ENCODE measurements at regions not wholly inside any gene's neighbourhood (a gene's known extent, or its start where the extent isn't known, plus 50 kb on each side); places are given as distances from the start of the nearest gene placed in this dataset.

- TF ChIP-seq CTCF (IDR thresholded peaks at IDR 0.05; ENCODE audit: low read depth, low read length, poor library complexity, severe bottlenecking) (no peak), EZH2phosphoT487 (IDR thresholded peaks at IDR 0.05; ENCODE audit: borderline replicate concordance, low read length) (no peak)
These were observed 512.9 kb downstream of the MCTP2 start for GRCh38 chr15:94744080-94744793.

Data from DOHH2 (cell line).